WERI-Rb-1 (cell line): ENCODE measurements at regions not wholly inside any gene's neighbourhood (a gene's known extent, or its start where the extent isn't known, plus 50 kb on each side); places are given as distances from the start of the nearest gene placed in this dataset.
"Not testable (repeated sequence)": the region's sequence is repeated elsewhere in the genome, so short reads cannot be mapped to it uniquely, and the experiment has no call there.

ENCODE experiments used
- DNase-seq: peaks from one replicate; pipeline ENCODE4 v3.0.0-alpha.2; 2020
- H3K27ac ChIP-seq: fragments of 250-450 bp; sonication (Bioruptor Pico); 2 replicates; pipeline ENCODE4 v1.5.1; 2020; ENCODE audit warnings: mild to moderate bottlenecking, moderate library complexity
- H3K27me3 ChIP-seq: fragments of 250-450 bp; sonication (Bioruptor Pico); 2 replicates; pipeline ENCODE4 v1.5.1; 2021; ENCODE audit warnings: mild to moderate bottlenecking, low read depth, moderate library complexity; ENCODE audit not compliant: insufficient read depth, severe bottlenecking
- H3K36me3 ChIP-seq: fragments of 250-450 bp; sonication (Bioruptor Pico); 2 replicates; pipeline ENCODE4 v1.5.1; 2020; ENCODE audit warnings: mild to moderate bottlenecking, moderate library complexity
- H3K4me3 ChIP-seq: 2 replicates; pipeline ENCODE4 v1.5.1; 2011; ENCODE audit warnings: low read depth, mild to moderate bottlenecking, control low read depth, low read length
- H3K9me3 ChIP-seq: fragments of 250-450 bp; sonication (Bioruptor Pico); 2 replicates; pipeline ENCODE4 v1.5.1; 2021; ENCODE audit warnings: mild to moderate bottlenecking, moderate library complexity; ENCODE audit not compliant: severe bottlenecking
- TF ChIP-seq, protein P1 (sequence below): IDR thresholded peaks from 2 replicates; pipeline ENCODE4 v1.5.1; 2011; ENCODE audit warnings: low read depth, mild to moderate bottlenecking, control low read depth, inconsistent platforms, low read length

DNA sequence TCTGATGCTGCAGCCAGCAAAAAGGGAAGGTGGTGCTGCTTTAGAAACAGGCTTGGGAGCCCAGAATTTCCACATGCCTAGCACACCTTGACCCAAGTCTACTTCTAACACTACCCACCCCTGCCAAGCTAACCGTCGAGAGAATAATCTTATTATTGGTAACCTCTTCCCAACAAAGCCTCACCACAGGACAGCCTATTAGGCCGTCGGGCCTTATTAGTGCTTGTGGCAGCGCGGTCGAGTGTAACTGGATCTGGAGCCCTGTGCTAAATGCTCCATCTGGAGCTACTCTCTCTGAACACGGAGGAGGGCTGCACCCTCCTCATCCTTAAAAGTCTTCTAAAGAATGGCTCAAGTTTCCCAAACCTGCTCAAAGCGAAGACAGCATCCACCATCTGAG is 165.5 kb upstream of the NFIA start:
- TF ChIP-seq, protein P1, sequence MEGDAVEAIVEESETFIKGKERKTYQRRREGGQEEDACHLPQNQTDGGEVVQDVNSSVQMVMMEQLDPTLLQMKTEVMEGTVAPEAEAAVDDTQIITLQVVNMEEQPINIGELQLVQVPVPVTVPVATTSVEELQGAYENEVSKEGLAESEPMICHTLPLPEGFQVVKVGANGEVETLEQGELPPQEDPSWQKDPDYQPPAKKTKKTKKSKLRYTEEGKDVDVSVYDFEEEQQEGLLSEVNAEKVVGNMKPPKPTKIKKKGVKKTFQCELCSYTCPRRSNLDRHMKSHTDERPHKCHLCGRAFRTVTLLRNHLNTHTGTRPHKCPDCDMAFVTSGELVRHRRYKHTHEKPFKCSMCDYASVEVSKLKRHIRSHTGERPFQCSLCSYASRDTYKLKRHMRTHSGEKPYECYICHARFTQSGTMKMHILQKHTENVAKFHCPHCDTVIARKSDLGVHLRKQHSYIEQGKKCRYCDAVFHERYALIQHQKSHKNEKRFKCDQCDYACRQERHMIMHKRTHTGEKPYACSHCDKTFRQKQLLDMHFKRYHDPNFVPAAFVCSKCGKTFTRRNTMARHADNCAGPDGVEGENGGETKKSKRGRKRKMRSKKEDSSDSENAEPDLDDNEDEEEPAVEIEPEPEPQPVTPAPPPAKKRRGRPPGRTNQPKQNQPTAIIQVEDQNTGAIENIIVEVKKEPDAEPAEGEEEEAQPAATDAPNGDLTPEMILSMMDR = no peak
- H3K9me3 ChIP-seq = no peaks in the 10 kb centered on the region

DNA sequence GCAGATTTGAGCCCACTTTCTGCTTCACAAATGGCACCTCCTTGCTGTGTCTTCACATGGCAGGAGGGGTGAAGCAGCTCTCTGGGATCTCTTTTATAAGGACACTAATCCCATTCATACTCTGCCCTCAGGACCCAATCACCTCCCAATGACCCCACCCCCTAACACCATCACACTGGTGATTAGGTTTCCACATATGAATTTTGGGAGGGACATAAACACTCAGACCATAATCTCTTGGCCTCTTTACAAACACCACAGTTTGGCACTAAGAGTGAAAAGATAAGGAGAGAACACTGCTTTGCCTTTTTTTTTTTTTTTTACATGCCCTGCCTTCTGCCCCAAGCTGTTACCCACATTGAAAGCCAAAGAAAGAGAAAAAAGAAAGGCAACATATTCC is 166.2 kb upstream of the NFIA start:
- H3K27ac ChIP-seq = no peak overlapping the region
- peaks cover 5% of the 10 kb centered on the region for H3K27me3 ChIP-seq
- TF ChIP-seq, protein P1 = no peak
- no peaks in the 10 kb centered on the region for H3K9me3 ChIP-seq
- H3K36me3 ChIP-seq = no peaks in the 10 kb centered on the region
- H3K4me3 ChIP-seq = no peak overlapping the region
- DNase-seq = no peak

More for the DNA sequence above, 165.5 kb upstream of the NFIA start:
- no peak overlapping the region for H3K27ac ChIP-seq
- H3K4me3 ChIP-seq = no peak overlapping the region
- H3K27me3 ChIP-seq = peaks cover 5% of the 10 kb centered on the region
- DNase-seq = peak; percentile 67
- no peaks in the 10 kb centered on the region for H3K36me3 ChIP-seq

DNA sequence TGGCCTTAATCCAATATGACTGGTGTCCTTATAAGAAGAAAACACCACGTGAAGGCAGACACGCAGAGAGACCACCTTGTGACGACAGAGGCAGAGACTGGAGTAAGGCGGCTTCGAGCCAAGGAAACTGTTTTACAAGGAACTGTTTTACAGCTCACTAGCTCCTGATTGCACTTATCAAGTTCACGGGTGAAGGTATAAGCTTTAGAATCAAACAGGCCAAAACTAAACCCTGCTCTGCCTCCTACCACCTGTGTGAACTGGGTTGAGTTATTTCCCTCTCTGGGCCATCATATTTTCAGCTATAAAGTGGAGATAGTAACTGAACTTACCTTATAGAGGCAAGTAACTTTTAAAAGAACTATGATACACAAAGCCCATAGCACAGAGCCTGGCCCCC is 166.9 kb upstream of the NFIA start:
- Histone ChIP-seq H3K36me3 (no peaks in the 10 kb centered on the region), H3K27me3 (peaks cover 5% of the 10 kb centered on the region), H3K4me3 (no peak overlapping the region), H3K9me3 (no peaks in the 10 kb centered on the region), H3K27ac (no peak overlapping the region)
- TF ChIP-seq, protein P1 = no peak
- no peak for DNase-seq

DNA sequence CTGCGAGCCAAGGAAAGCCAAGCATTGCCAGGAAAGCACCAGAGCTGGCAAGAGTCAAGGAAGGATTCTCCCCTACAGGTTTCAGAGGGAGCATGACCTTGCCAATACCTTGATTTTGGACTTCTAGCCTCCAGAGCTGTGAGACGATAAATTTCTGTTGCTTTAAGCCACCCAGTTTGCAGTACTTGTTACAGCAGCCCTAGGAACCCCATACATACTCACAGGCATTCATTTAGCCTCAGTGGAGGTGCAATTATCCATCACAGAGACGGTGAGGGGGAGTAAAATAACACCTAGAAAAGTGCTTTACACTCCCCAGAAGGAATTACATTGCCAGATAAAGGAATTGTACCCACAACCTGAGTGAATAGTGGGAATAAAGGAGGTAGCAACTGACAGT is 167.4 kb upstream of the NFIA start:
- no peak for DNase-seq
- no peak overlapping the region for H3K4me3 ChIP-seq
- H3K9me3 ChIP-seq = no peaks in the 10 kb centered on the region
- H3K27me3 ChIP-seq = peaks cover 5% of the 10 kb centered on the region
- H3K27ac ChIP-seq = no peak overlapping the region
- TF ChIP-seq, protein P1 = no peak
- H3K36me3 ChIP-seq = no peaks in the 10 kb centered on the region

DNA sequence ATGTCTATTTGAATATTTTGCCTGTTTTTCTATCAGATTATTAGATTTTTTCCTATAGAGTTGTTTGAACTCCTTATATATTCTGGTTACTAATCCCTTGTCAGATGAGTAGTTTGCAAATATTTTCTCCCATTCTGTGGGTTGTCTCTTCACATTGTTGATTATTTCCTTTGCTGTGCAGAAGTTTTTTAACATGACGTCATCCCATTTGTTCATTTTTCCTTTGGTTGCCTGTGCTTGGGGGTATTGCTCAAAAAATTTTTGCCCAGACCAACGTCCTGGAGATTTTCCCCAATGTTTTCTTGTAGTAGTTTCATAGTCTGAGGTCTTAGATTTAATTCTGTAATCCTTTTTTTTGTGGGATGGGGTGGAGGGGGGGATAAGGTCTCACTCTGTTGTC is 168.7 kb upstream of the NFIA start:
- not testable (repeated sequence) for H3K27ac ChIP-seq, H3K9me3 ChIP-seq

DNA sequence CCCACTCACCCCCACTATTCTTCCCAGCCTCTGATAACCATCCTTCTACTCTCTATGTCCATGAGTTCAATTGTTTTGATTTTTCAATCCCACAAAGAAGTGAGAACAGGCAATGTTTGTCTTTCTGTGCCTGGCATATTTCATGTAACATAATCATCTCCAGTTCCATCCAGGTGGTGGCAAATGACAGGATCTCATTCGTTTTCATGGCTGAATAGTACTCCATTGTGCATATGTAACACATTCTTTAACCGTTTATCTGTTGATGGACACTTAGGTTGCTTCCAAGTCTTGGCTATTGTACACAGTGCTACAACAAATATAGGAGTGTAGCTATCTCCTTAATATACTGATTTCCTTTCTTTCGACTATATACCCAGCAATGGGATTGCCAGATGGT is 169.3 kb upstream of the NFIA start:
- TF ChIP-seq, protein P1 = no peak
- no peak for DNase-seq
- H3K27ac ChIP-seq = no peak overlapping the region

More for the DNA sequence above, 168.7 kb upstream of the NFIA start:
- not testable (repeated sequence) for H3K4me3 ChIP-seq, H3K27me3 ChIP-seq, H3K36me3 ChIP-seq, DNase-seq

More for the DNA sequence above, 169.3 kb upstream of the NFIA start:
- H3K36me3 ChIP-seq = no peaks in the 10 kb centered on the region
- no peak overlapping the region for H3K4me3 ChIP-seq
- H3K9me3 ChIP-seq = no peaks in the 10 kb centered on the region
- H3K27me3 ChIP-seq = no peaks in the 10 kb centered on the region
